ENCODE measurements at regions not wholly inside any gene's neighbourhood (a gene's known extent, or its start where the extent isn't known, plus 50 kb on each side); places are given as distances from the start of the nearest gene placed in this dataset.

- POLR2A ChIA-PET = no interaction called here
- Mint-ChIP-seq H3K4me3 (no peak overlapping the region), H3K4me1 (no peaks in the 10 kb centered on the region), H3K27ac (no peak overlapping the region), H3K36me3 (ENCODE audit: low read depth) (no peaks in the 10 kb centered on the region), H3K9me3 (no peaks in the 10 kb centered on the region), H3K27me3 (no peaks in the 10 kb centered on the region)
- CTCF ChIA-PET = no interaction called here
- no peak for DNase-seq
These were observed 51.8 kb upstream of the TLE1 start for GRCh38 chr9:81741103-81741502.

- Mint-ChIP-seq H3K9me3 (no peaks in the 10 kb centered on the region), H3K36me3 (ENCODE audit: low read depth) (no peaks in the 10 kb centered on the region), H3K4me1 (no peaks in the 10 kb centered on the region), H3K4me3 (no peak overlapping the region), H3K27ac (no peak overlapping the region), H3K27me3 (no peaks in the 10 kb centered on the region)
- DNase-seq = no peak
- ChIA-PET POLR2A (no interaction called here), CTCF (no interaction called here)
These were observed 58.7 kb upstream of the TLE1 start for GRCh38 chr9:81748091-81748490.

DNA sequence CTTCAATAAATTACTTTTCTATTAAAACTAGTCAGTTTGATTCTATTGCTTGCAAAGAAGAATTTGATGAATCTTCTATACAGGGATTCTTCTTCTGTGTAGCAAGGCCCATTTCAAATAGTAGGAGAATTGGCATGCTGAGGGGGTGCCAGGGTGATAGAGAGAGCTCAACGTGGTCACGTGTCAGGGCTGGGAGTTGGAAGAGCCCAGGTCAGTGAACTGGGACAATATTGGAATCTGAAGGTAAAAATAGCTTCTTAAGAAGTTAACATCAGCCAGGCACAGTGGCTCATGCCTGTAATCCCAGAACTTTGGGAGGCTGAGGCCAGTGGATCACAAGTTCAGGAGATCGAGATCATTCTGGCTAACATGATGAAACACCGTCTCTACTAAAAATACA is 64.1 kb upstream of the TLE1 start:
- H3K4me3 Mint-ChIP-seq = no peak overlapping the region
- CTCF ChIA-PET = no interaction called here
- POLR2A ChIA-PET = no interaction called here
- DNase-seq = no peak
- no peaks in the 10 kb centered on the region for H3K36me3 Mint-ChIP-seq (ENCODE audit: low read depth)
- no peaks in the 10 kb centered on the region for H3K9me3 Mint-ChIP-seq
- H3K27me3 Mint-ChIP-seq = no peaks in the 10 kb centered on the region
- no peak overlapping the region for H3K27ac Mint-ChIP-seq
- no peaks in the 10 kb centered on the region for H3K4me1 Mint-ChIP-seq

- CTCF ChIA-PET = no interaction called here
- H3K9me3 Mint-ChIP-seq = no peaks in the 10 kb centered on the region
- H3K4me1 Mint-ChIP-seq = no peaks in the 10 kb centered on the region
- POLR2A ChIA-PET = no interaction called here
- H3K4me3 Mint-ChIP-seq = no peak overlapping the region
- no peak for DNase-seq
- H3K27me3 Mint-ChIP-seq = no peaks in the 10 kb centered on the region
- no peaks in the 10 kb centered on the region for H3K36me3 Mint-ChIP-seq (ENCODE audit: low read depth)
- no peak overlapping the region for H3K27ac Mint-ChIP-seq
These were observed 64.9 kb upstream of the TLE1 start for GRCh38 chr9:81754245-81754644.

- Mint-ChIP-seq H3K4me3 (no peak overlapping the region), H3K27me3 (no peaks in the 10 kb centered on the region), H3K36me3 (ENCODE audit: low read depth) (no peaks in the 10 kb centered on the region), H3K9me3 (no peaks in the 10 kb centered on the region), H3K4me1 (no peaks in the 10 kb centered on the region), H3K27ac (no peak overlapping the region)
- ChIA-PET POLR2A (interaction anchor here (0.6 kb wide), 1 partner anchor 451 kb away, joined by 3 read pairs; no protein-coding TSS in a partner anchor), CTCF (no interaction called here)
- DNase-seq = no peak
These were observed 66.4 kb upstream of the TLE1 start for GRCh38 chr9:81755721-81756120.

- Mint-ChIP-seq H3K27ac (no peak overlapping the region), H3K4me1 (no peaks in the 10 kb centered on the region), H3K9me3 (no peaks in the 10 kb centered on the region), H3K4me3 (no peak overlapping the region), H3K36me3 (ENCODE audit: low read depth) (no peaks in the 10 kb centered on the region), H3K27me3 (no peaks in the 10 kb centered on the region)
- DNase-seq = no peak
- POLR2A ChIA-PET = no interaction called here
- CTCF ChIA-PET = no interaction called here
These were observed 67.2 kb upstream of the TLE1 start for GRCh38 chr9:81756561-81756960.

DNA sequence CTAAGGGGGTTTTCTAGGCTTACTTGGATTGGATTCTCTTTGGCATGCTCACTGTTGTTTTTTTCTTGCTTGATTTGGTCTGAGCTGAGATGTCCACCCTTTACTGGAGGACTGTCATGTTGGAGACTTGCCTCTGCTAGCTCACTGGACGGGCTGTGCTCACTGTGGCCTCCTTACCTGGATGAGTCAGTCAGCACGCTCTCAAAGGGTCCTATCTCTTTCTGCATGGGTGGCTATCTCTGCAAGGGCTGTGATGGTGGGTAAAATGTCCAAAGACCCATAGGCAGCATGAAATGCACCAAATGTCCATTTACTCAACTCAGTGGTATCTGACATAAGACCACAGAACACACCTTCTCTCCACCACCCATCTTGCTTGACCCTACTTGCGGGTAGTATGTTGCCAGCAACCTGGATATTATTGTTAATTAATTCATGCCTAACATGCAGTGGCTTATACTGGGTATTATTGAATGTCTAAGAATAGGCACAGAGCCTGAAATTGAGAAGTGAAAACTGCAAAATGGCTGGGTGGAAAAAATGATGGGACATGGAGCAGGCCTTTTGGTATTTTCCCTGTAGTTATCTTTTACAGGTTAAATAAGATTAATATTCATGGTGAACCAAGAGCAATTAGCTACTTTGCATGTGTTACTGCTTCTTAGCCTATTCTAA is 68.9 kb upstream of the TLE1 start:
- Mint-ChIP-seq H3K27ac (no peak overlapping the region), H3K36me3 (ENCODE audit: low read depth) (no peaks in the 10 kb centered on the region), H3K27me3 (no peaks in the 10 kb centered on the region), H3K9me3 (no peaks in the 10 kb centered on the region), H3K4me3 (no peak overlapping the region), H3K4me1 (no peaks in the 10 kb centered on the region)
- DNase-seq = no peak
- ChIA-PET POLR2A (no interaction called here), CTCF (no interaction called here)

GRCh38 chr9:81759680-81760215 is 70.4 kb upstream of the TLE1 start:
- Mint-ChIP-seq H3K27me3 (no peaks in the 10 kb centered on the region), H3K9me3 (no peaks in the 10 kb centered on the region), H3K4me1 (no peaks in the 10 kb centered on the region), H3K4me3 (no peak overlapping the region), H3K27ac (no peak overlapping the region), H3K36me3 (ENCODE audit: low read depth) (no peaks in the 10 kb centered on the region)
- POLR2A ChIA-PET = no interaction called here
- CTCF ChIA-PET = no interaction called here
- DNase-seq = no peak

GRCh38 chr9:81767921-81768320 is 78.6 kb upstream of the TLE1 start:
- CTCF ChIA-PET = no interaction called here
- Mint-ChIP-seq H3K9me3 (no peaks in the 10 kb centered on the region), H3K36me3 (ENCODE audit: low read depth) (no peaks in the 10 kb centered on the region), H3K27ac (no peak overlapping the region), H3K4me1 (no peaks in the 10 kb centered on the region), H3K4me3 (no peak overlapping the region), H3K27me3 (no peaks in the 10 kb centered on the region)
- no peak for DNase-seq
- POLR2A ChIA-PET = no interaction called here

GRCh38 chr9:81771571-81771970 is 82.2 kb upstream of the TLE1 start:
- DNase-seq = no peak
- CTCF ChIA-PET = no interaction called here
- no peaks in the 10 kb centered on the region for H3K9me3 Mint-ChIP-seq
- no peaks in the 10 kb centered on the region for H3K36me3 Mint-ChIP-seq (ENCODE audit: low read depth)
- no peak overlapping the region for H3K27ac Mint-ChIP-seq
- no peaks in the 10 kb centered on the region for H3K27me3 Mint-ChIP-seq
- no peak overlapping the region for H3K4me3 Mint-ChIP-seq
- POLR2A ChIA-PET = no interaction called here
- no peaks in the 10 kb centered on the region for H3K4me1 Mint-ChIP-seq

DNA sequence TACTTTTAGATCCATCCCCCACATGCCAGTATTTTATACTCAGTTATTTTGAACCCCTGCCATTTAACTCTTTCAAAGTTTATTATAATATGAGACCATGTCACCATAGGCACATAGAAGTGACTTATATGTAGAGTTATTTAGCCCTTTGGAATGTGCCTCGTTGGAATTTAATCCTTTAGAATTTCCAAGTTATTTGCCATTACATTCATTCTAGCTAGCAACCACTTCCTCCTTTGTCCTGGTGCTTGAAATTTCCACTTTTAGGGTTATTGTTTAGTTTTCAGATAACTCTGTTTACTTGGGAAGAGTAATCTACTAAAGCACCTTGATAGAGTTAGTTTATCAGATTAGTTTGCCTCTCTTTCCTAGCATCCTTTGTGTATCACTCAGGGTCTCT is 82.8 kb upstream of the TLE1 start:
- POLR2A ChIA-PET = no interaction called here
- Mint-ChIP-seq H3K4me1 (no peaks in the 10 kb centered on the region), H3K9me3 (no peaks in the 10 kb centered on the region), H3K27me3 (no peaks in the 10 kb centered on the region), H3K27ac (no peak overlapping the region), H3K36me3 (ENCODE audit: low read depth) (no peaks in the 10 kb centered on the region), H3K4me3 (no peak overlapping the region)
- CTCF ChIA-PET = interaction anchor here (0.5 to 0.6 kb wide), 2 partner anchors 40 to 67 kb away, joined by 3 read pairs; no protein-coding TSS in a partner anchor
- DNase-seq = no peak

DNA sequence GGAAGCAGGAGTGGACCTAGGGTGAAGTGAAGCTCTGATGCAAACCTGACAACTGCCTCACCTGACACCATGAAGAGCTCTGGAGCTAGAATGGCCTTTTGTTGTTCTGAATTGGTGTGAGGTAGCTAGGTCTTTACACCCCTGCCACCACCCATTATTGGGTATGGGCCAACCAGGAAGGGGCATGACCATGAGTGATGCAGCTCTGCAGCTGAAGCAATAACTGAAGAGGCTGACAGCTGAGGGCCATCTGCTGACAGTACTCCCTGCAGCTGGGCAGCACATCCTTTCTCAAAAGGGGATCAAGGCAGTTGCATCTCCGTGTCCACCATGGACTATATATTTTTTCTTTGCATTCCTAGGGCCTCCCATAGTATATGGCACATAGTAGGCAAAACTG is 87.0 kb upstream of the TLE1 start:
- CTCF ChIA-PET = no interaction called here
- POLR2A ChIA-PET = no interaction called here
- Mint-ChIP-seq H3K4me1 (no peaks in the 10 kb centered on the region), H3K36me3 (ENCODE audit: low read depth) (no peaks in the 10 kb centered on the region), H3K27me3 (no peaks in the 10 kb centered on the region), H3K4me3 (no peak overlapping the region), H3K9me3 (no peaks in the 10 kb centered on the region), H3K27ac (no peak overlapping the region)
- DNase-seq = no peak

DNA sequence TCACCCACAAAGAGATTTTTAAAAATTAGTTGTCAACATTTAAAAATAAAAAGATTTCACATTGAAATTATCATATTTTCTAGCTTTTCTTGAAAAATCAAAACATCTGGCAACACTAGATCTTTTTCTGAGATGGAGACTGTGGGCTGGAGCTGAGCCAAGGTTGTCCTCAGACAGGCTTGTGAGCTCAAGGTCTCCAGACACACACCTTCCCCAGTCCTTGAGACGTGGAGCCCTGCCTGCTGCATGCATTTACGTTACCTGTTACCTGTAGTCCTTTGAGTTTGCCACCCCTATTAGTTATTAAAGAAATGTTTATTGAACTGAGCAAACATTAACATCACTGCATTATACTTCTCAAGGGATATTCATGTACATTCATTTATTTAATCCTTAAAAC is 87.5 kb upstream of the TLE1 start:
- Mint-ChIP-seq H3K27ac (no peak overlapping the region), H3K9me3 (no peaks in the 10 kb centered on the region), H3K27me3 (no peaks in the 10 kb centered on the region), H3K4me1 (no peaks in the 10 kb centered on the region), H3K36me3 (ENCODE audit: low read depth) (no peaks in the 10 kb centered on the region), H3K4me3 (no peak overlapping the region)
- ChIA-PET POLR2A (no interaction called here), CTCF (no interaction called here)
- no peak for DNase-seq

DNA sequence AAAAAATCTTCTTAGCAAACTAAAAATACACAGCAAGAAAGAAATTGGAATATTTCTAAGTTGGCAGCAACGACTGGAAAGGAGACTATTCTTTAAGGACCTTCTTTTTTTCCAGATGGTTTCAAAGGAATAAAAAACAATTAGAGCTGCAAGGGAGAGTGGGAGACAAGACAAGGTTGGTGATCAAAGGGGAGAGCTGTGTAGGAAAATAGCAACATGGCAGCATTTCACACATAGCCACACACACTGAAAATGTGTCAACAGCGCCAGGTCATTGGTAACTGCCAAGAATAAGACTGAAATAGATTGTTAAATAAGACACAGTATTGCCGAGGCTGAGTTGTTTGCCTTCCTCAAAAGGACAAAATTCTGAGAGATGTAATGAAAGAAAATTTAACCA is 88.1 kb upstream of the TLE1 start:
- CTCF ChIA-PET = no interaction called here
- Mint-ChIP-seq H3K4me1 (no peaks in the 10 kb centered on the region), H3K27me3 (no peaks in the 10 kb centered on the region), H3K36me3 (ENCODE audit: low read depth) (no peaks in the 10 kb centered on the region), H3K27ac (no peak overlapping the region), H3K4me3 (no peak overlapping the region), H3K9me3 (no peaks in the 10 kb centered on the region)
- POLR2A ChIA-PET = no interaction called here
- no peak for DNase-seq

Measured in activated CD4-positive, alpha-beta T cell treated with anti-CD3 and anti-CD28 coated beads, Interleukin-2, amount 10 ng/mL, durations not matched to agents 7 days and 5 days (primary cell).